WTC11 (cell line): ENCODE measurements at regions not wholly inside any gene's neighbourhood (a gene's known extent, or its start where the extent isn't known, plus 50 kb on each side); places are given as distances from the start of the nearest gene placed in this dataset.

ENCODE experiments used
- ATAC-seq: fragments of 200-7000 bp; cut with Tn5 transposase; 2 replicates; pipeline ENCODE4 v1.10.0; 2021; ENCODE audit warnings: mild to moderate bottlenecking, moderate library complexity
- CTCF ChIA-PET: fragments of 300-600 bp; sonication (Branson Sonifier 250); formaldehyde crosslinking; loops from one replicate; lab custom pipeline; 2021; ENCODE audit warnings: antibody characterized with exemption; lab: Charles Lee
- POLR2A ChIA-PET: fragments of 350-600 bp; sonication (Branson Sonifier 250); formaldehyde crosslinking; loops from one replicate; lab custom pipeline; 2021; ENCODE audit warnings: antibody characterized with exemption; lab: Charles Lee
- DNase-seq: peaks from one replicate; pipeline ENCODE4 v3.0.0; 2021; ENCODE audit warnings: low spot score
- H3K27ac Mint-ChIP-seq: 2 replicates; pipeline ENCODE4 v1.8.0; 2021; ENCODE audit warnings: mixed read lengths
- H3K27me3 Mint-ChIP-seq: 2 replicates; pipeline ENCODE4 v1.8.0; 2021; ENCODE audit warnings: low read depth, mild to moderate bottlenecking, moderate library complexity, mixed read lengths
- H3K36me3 Mint-ChIP-seq: 2 replicates; pipeline ENCODE4 v1.8.0; 2021; ENCODE audit warnings: mixed read lengths
- H3K4me1 Mint-ChIP-seq: 2 replicates; pipeline ENCODE4 v1.8.0; 2022; ENCODE audit warnings: mixed read lengths
- H3K4me3 Mint-ChIP-seq: 2 replicates; pipeline ENCODE4 v1.8.0; 2021; ENCODE audit warnings: mild to moderate bottlenecking, moderate library complexity, mixed read lengths
- H3K9me3 Mint-ChIP-seq: 2 replicates; pipeline ENCODE4 v1.8.0; 2021; ENCODE audit warnings: mixed read lengths
- ATF1 ChIP-seq: sonication (generic); formaldehyde crosslinking; IDR thresholded peaks from 2 replicates; pipeline ENCODE4 v1.8.1; 2023; ENCODE audit warnings: mild to moderate bottlenecking, moderate library complexity, missing genetic modification reagents
- ATF6 ChIP-seq: sonication (generic); formaldehyde crosslinking; IDR thresholded peaks from 2 replicates; pipeline ENCODE4 v1.8.1; 2023; ENCODE audit warnings: mild to moderate bottlenecking, missing genetic modification reagents
- ELF4 ChIP-seq: sonication (generic); formaldehyde crosslinking; IDR thresholded peaks from 2 replicates; pipeline ENCODE4 v1.8.1; 2022; ENCODE audit warnings: low read depth, mild to moderate bottlenecking, moderate library complexity, missing genetic modification reagents
- ERG ChIP-seq: fragments of 250-450 bp; sonication (Bioruptor Pico); IDR thresholded peaks from 2 replicates; pipeline ENCODE4 v1.8.0; 2021; ENCODE audit warnings: mild to moderate bottlenecking
- ESRRA ChIP-seq: sonication (generic); formaldehyde crosslinking; IDR thresholded peaks from 2 replicates; pipeline ENCODE4 v1.8.1; 2022; ENCODE audit warnings: mild to moderate bottlenecking, missing genetic modification reagents, borderline replicate concordance
- FOXP1 ChIP-seq: sonication (generic); formaldehyde crosslinking; IDR thresholded peaks from 2 replicates; pipeline ENCODE4 v1.8.0; 2022; ENCODE audit warnings: missing genetic modification reagents, mild to moderate bottlenecking, moderate library complexity, borderline replicate concordance
- IRF2 ChIP-seq: sonication (generic); formaldehyde crosslinking; IDR thresholded peaks from 2 replicates; pipeline ENCODE4 v1.8.0; 2022; ENCODE audit warnings: low read depth, missing genetic modification reagents, borderline replicate concordance
- JUN ChIP-seq: sonication (generic); formaldehyde crosslinking; IDR thresholded peaks from 2 replicates; pipeline ENCODE4 v1.8.0; 2023; ENCODE audit warnings: mild to moderate bottlenecking, missing genetic modification reagents
- MAX ChIP-seq: sonication (generic); formaldehyde crosslinking; IDR thresholded peaks from 2 replicates; pipeline ENCODE4 v1.8.0; 2022; ENCODE audit warnings: mild to moderate bottlenecking, missing genetic modification reagents
- NR2C2 ChIP-seq: sonication (generic); formaldehyde crosslinking; IDR thresholded peaks from 2 replicates; pipeline ENCODE4 v1.8.0; 2022; ENCODE audit warnings: mild to moderate bottlenecking, missing genetic modification reagents
- OVOL2 ChIP-seq: fragments of 250-450 bp; sonication (Bioruptor Pico); IDR thresholded peaks from 2 replicates; pipeline ENCODE4 v1.9.0; 2021; ENCODE audit warnings: mild to moderate bottlenecking, borderline replicate concordance
- RELA ChIP-seq: sonication (generic); formaldehyde crosslinking; IDR thresholded peaks from 2 replicates; pipeline ENCODE4 v1.8.1; 2022; ENCODE audit warnings: missing genetic modification reagents, mild to moderate bottlenecking, borderline replicate concordance
- SMAD4 ChIP-seq: sonication (generic); formaldehyde crosslinking; IDR thresholded peaks from 2 replicates; pipeline ENCODE4 v1.8.0; 2022; ENCODE audit warnings: mild to moderate bottlenecking, missing genetic modification reagents
- SP1 ChIP-seq: sonication (generic); formaldehyde crosslinking; conservative IDR thresholded peaks from 2 replicates; pipeline ENCODE4 v1.8.1; 2022; ENCODE audit warnings: missing genetic modification reagents
- STAT6 ChIP-seq: sonication (generic); formaldehyde crosslinking; conservative IDR thresholded peaks from 2 replicates; pipeline ENCODE4 v1.8.1; 2023; ENCODE audit warnings: mild to moderate bottlenecking, low read depth, missing genetic modification reagents, moderate library complexity
- TCF7 ChIP-seq: sonication (generic); formaldehyde crosslinking; IDR thresholded peaks from 2 replicates; pipeline ENCODE4 v1.8.0; 2022; ENCODE audit warnings: mild to moderate bottlenecking, low read depth, missing genetic modification reagents, moderate library complexity
- TP53 ChIP-seq: sonication (generic); formaldehyde crosslinking; IDR thresholded peaks from 2 replicates; pipeline ENCODE4 v1.8.1; 2023; ENCODE audit warnings: mild to moderate bottlenecking, missing genetic modification reagents
- ZNF281 ChIP-seq: sonication (generic); formaldehyde crosslinking; IDR thresholded peaks from 2 replicates; pipeline ENCODE4 v1.8.0; 2023; ENCODE audit warnings: mild to moderate bottlenecking, missing genetic modification reagents
- ZNF317 ChIP-seq: sonication (generic); formaldehyde crosslinking; IDR thresholded peaks from 2 replicates; pipeline ENCODE4 v1.8.1; 2023; ENCODE audit warnings: low read depth, mild to moderate bottlenecking, moderate library complexity, missing genetic modification reagents, borderline replicate concordance
- ZNF396 ChIP-seq: fragments of 250-450 bp; sonication (Bioruptor Pico); IDR thresholded peaks from 2 replicates; pipeline ENCODE4 v1.8.0; 2021; ENCODE audit warnings: mild to moderate bottlenecking, moderate library complexity, borderline replicate concordance
- ZNF416 ChIP-seq: fragments of 250-450 bp; sonication (Bioruptor Pico); IDR thresholded peaks from 2 replicates; pipeline ENCODE4 v1.9.0; 2021; ENCODE audit warnings: mild to moderate bottlenecking, inconsistent platforms
- ZNF425 ChIP-seq: fragments of 250-450 bp; sonication (Bioruptor Pico); conservative IDR thresholded peaks from 2 replicates; pipeline ENCODE4 v1.9.0; 2021; ENCODE audit warnings: mild to moderate bottlenecking

- ATAC-seq (peak; percentile 90), DNase-seq (no peak)
- no peak for TF ChIP-seq ZNF416 (CRISPR knock-in tag)
- TF ChIP-seq STAT6 (CRISPR knock-in tag), result no peak
- TF ChIP-seq NR2C2 (CRISPR knock-in tag), result no peak
- no peak for TF ChIP-seq ERG (CRISPR knock-in tag)
- TF ChIP-seq SMAD4 (CRISPR knock-in tag), result no peak
- TF ChIP-seq TCF7, result no peak
- TF ChIP-seq ZNF425 (CRISPR knock-in tag), result no peak
- TF ChIP-seq ESRRA (CRISPR knock-in tag), result no peak
- TF ChIP-seq JUN, result no peak
- no peak for TF ChIP-seq IRF2 (CRISPR knock-in tag)
- no peak for TF ChIP-seq RELA (CRISPR knock-in tag)
- no peak for TF ChIP-seq OVOL2 (CRISPR knock-in tag)
- TF ChIP-seq ELF4 (CRISPR knock-in tag), result no peak
- TF ChIP-seq FOXP1, result no peak
- no peak for TF ChIP-seq ATF1 (CRISPR knock-in tag)
- no peak for TF ChIP-seq ZNF281 (CRISPR knock-in tag)
- Mint-ChIP-seq H3K36me3 (peaks cover 2% of the 10 kb centered on the region; the same call in 1 of the 2 replicates), H3K9me3 (peaks cover 8% of the 10 kb centered on the region), H3K4me1 (peaks cover 64% of the 10 kb centered on the region), H3K27ac (peak overlapping the region; percentile 42; the same call in 1 of the 2 replicates), H3K4me3 (no peak overlapping the region), H3K27me3 (no peaks in the 10 kb centered on the region)
- POLR2A ChIA-PET, result no interaction called here
- CTCF ChIA-PET, result interaction anchor here (1.7 kb wide), 1 partner anchor 61 kb away, joined by 7 read pairs; no protein-coding TSS in a partner anchor
Measured at GRCh38 chr3:28606283-28606682, 257.7 kb upstream of the AZI2 start.

- peaks cover 1% of the 10 kb centered on the region; the same call in 1 of the 2 replicates for H3K9me3 Mint-ChIP-seq
- no peak overlapping the region for H3K4me3 Mint-ChIP-seq
- ChIA-PET CTCF (interaction anchor here (0.7 kb wide), 1 partner anchor 56 kb away, joined by 4 read pairs; no protein-coding TSS in a partner anchor), POLR2A (no interaction called here)
- H3K27me3 Mint-ChIP-seq, result no peaks in the 10 kb centered on the region; the same call in 1 of the 2 replicates
- peak; percentile 75 for ATAC-seq
- H3K36me3 Mint-ChIP-seq, result no peaks in the 10 kb centered on the region
- no peak for DNase-seq
- TF ChIP-seq ZNF317, result no peak
- TF ChIP-seq MAX, result no peak
- TF ChIP-seq TP53, result no peak
- TF ChIP-seq ERG (CRISPR knock-in tag), result no peak
- TF ChIP-seq ATF6 (CRISPR knock-in tag), result no peak
- TF ChIP-seq SP1 (CRISPR knock-in tag), result no peak
- no peak for TF ChIP-seq ZNF396
- no peak for TF ChIP-seq IRF2 (CRISPR knock-in tag)
- peaks cover 45% of the 10 kb centered on the region for H3K4me1 Mint-ChIP-seq
- peak overlapping the region; percentile 75; the same call in 1 of the 2 replicates for H3K27ac Mint-ChIP-seq
Measured at GRCh38 chr3:28612232-28612631, 263.6 kb upstream of the AZI2 start.
